H54 (cell line): ENCODE measurements at regions not wholly inside any gene's neighbourhood (a gene's known extent, or its start where the extent isn't known, plus 50 kb on each side); places are given as distances from the start of the nearest gene placed in this dataset.

Experiments
- DNase-seq: peaks from one replicate; pipeline ENCODE4 v3.0.0; 2011; ENCODE audit warnings: low spot score, mixed read lengths; ENCODE audit not compliant: insufficient read length
- FAIRE-seq: peaks from 3 replicates; lab custom pipeline; 2011; peaks lifted over from hg19 to GRCh38; lab: Jason Lieb, UNC
- POLR2A ChIP-seq: IDR thresholded peaks from 2 replicates; pipeline ENCODE4 v1.6.1; 2011; ENCODE audit warnings: low read depth, mild to moderate bottlenecking, low read length

- no peak for FAIRE-seq
- no peak for DNase-seq
- TF ChIP-seq POLR2A, result no peak
These were observed 54.7 kb upstream of the PGM2 start for GRCh38 chr4:37771771-37772170.

GRCh38 chr4:37770016-37770415, 56.5 kb upstream of the PGM2 start:
- DNase-seq (no peak), FAIRE-seq (no peak)
- no peak for TF ChIP-seq POLR2A

GRCh38 chr4:37769391-37769989, 57.0 kb upstream of the PGM2 start:
- FAIRE-seq, result no peak
- DNase-seq, result no peak
- no peak for TF ChIP-seq POLR2A

- no peak for DNase-seq
- FAIRE-seq, result no peak
- TF ChIP-seq POLR2A, result no peak
These were observed 58.9 kb upstream of the PGM2 start for GRCh38 chr4:37767546-37767945.

GRCh38 chr4:37767019-37767418, 59.5 kb upstream of the PGM2 start:
- no peak for FAIRE-seq
- DNase-seq, result no peak
- TF ChIP-seq POLR2A, result no peak

GRCh38 chr4:37765741-37766140, 60.7 kb upstream of the PGM2 start:
- no peak for TF ChIP-seq POLR2A
- FAIRE-seq (no peak), DNase-seq (no peak)

GRCh38 chr4:37763831-37764230, 62.7 kb upstream of the PGM2 start:
- TF ChIP-seq POLR2A, result no peak
- FAIRE-seq (no peak), DNase-seq (no peak)

GRCh38 chr4:37762991-37763368, 63.5 kb upstream of the PGM2 start:
- TF ChIP-seq POLR2A, result no peak
- no peak for DNase-seq
- FAIRE-seq, result no peak

GRCh38 chr4:37762294-37762990, 64.0 kb upstream of the PGM2 start:
- TF ChIP-seq POLR2A, result no peak
- DNase-seq (no peak), FAIRE-seq (no peak)

GRCh38 chr4:37760840-37761239, 65.6 kb upstream of the PGM2 start:
- no peak for TF ChIP-seq POLR2A
- DNase-seq (no peak), FAIRE-seq (no peak)

GRCh38 chr4:37759833-37760232, 66.7 kb upstream of the PGM2 start:
- no peak for TF ChIP-seq POLR2A
- DNase-seq (no peak), FAIRE-seq (no peak)

GRCh38 chr4:37758226-37758625, 68.3 kb upstream of the PGM2 start:
- no peak for TF ChIP-seq POLR2A
- DNase-seq (no peak), FAIRE-seq (no peak)

GRCh38 chr4:37757761-37758160, 68.7 kb upstream of the PGM2 start:
- TF ChIP-seq POLR2A, result no peak
- FAIRE-seq (no peak), DNase-seq (no peak)

GRCh38 chr4:37757121-37757520, 69.4 kb upstream of the PGM2 start:
- no peak for TF ChIP-seq POLR2A
- FAIRE-seq, result no peak
- DNase-seq, result no peak
